NCI-H524 treated with DMSO at 0.1 percent for 48 hours (cell line): ENCODE measurements at regions not wholly inside any gene's neighbourhood (a gene's known extent, or its start where the extent isn't known, plus 50 kb on each side); places are given as distances from the start of the nearest gene placed in this dataset.

ENCODE experiments used
- DNase-seq: peaks from one replicate; lab custom pipeline; 2025; lab: John Stamatoyannopoulos, UW

- no peak for DNase-seq
Measured at GRCh38 chr5:29414681-29415080, 1778.8 kb upstream of the CDH6 start.

- no peak for DNase-seq
Measured at GRCh38 chr5:29412979-29413378, 1780.5 kb upstream of the CDH6 start.

GRCh38 chr5:29402270-29402669 lies 1791.2 kb upstream of the CDH6 start:
- no peak for DNase-seq

- no peak for DNase-seq
Measured at GRCh38 chr5:29389993-29390392, 1803.5 kb upstream of the CDH6 start.

- DNase-seq = no peak
Measured at GRCh38 chr5:29387384-29387783, 1806.1 kb upstream of the CDH6 start.

- no peak for DNase-seq
Measured at GRCh38 chr5:29382780-29383179, 1810.7 kb upstream of the CDH6 start.

GRCh38 chr5:29380029-29380428 lies 1813.5 kb upstream of the CDH6 start:
- DNase-seq = no peak

- DNase-seq = no peak
Measured at GRCh38 chr5:29379619-29380018, 1813.9 kb upstream of the CDH6 start.

- no peak for DNase-seq
Measured at GRCh38 chr5:29378104-29378503, 1815.4 kb upstream of the CDH6 start.

GRCh38 chr5:29370248-29370647 lies 1823.2 kb upstream of the CDH6 start:
- DNase-seq = no peak

- DNase-seq = no peak
Measured at GRCh38 chr5:29367176-29367833, 1826.2 kb upstream of the CDH6 start.

- DNase-seq = no peak
Measured at GRCh38 chr5:29351170-29351569, 1842.3 kb upstream of the CDH6 start.

GRCh38 chr5:29337030-29337429 lies 1856.5 kb upstream of the CDH6 start:
- DNase-seq = no peak

GRCh38 chr5:29321591-29321990 lies 1871.9 kb upstream of the CDH6 start:
- DNase-seq = no peak

GRCh38 chr5:29309359-29309758 lies 1884.1 kb upstream of the CDH6 start:
- DNase-seq = no peak

- DNase-seq = no peak
Measured at GRCh38 chr5:29307478-29307877, 1886.0 kb upstream of the CDH6 start.

GRCh38 chr5:29304545-29304944 lies 1888.9 kb upstream of the CDH6 start:
- no peak for DNase-seq

GRCh38 chr5:29296548-29296947 lies 1896.9 kb upstream of the CDH6 start:
- DNase-seq = no peak

- DNase-seq = no peak
Measured at GRCh38 chr5:29277642-29278041, 1915.8 kb upstream of the CDH6 start.

GRCh38 chr5:29276371-29276770 lies 1917.1 kb upstream of the CDH6 start:
- DNase-seq = no peak

GRCh38 chr5:29263915-29264351 lies 1929.6 kb upstream of the CDH6 start:
- no peak for DNase-seq

GRCh38 chr5:29262339-29263123 lies 1931.0 kb upstream of the CDH6 start:
- peak; percentile 25 for DNase-seq

GRCh38 chr5:29261213-29261612 lies 1932.3 kb upstream of the CDH6 start:
- DNase-seq = no peak

- no peak for DNase-seq
Measured at GRCh38 chr5:29252390-29252789, 1941.1 kb upstream of the CDH6 start.
